H1 (cell line): ENCODE measurements at regions not wholly inside any gene's neighbourhood (a gene's known extent, or its start where the extent isn't known, plus 50 kb on each side); places are given as distances from the start of the nearest gene placed in this dataset.

ENCODE experiments used
- CTCF ChIA-PET: fragments of 300-600 bp; sonication (Branson Sonifier 250); formaldehyde crosslinking; loops from one replicate; lab custom pipeline; 2021; ENCODE audit not compliant: partially characterized antibody; lab: Charles Lee
- POLR2A ChIA-PET: fragments of 300-600 bp; sonication (Branson Sonifier 250); formaldehyde crosslinking; loops from one replicate; lab custom pipeline; 2021; ENCODE audit warnings: inconsistent platforms; ENCODE audit not compliant: partially characterized antibody; lab: Charles Lee
- DNase-seq, 2 experiments: peaks; one replicate each; pipeline versions ENCODE4 v3.0.0 to v3.0.0-alpha.2; 2010 to 2022; ENCODE audit warnings: low spot score in 2 of 2, low read depth in 1 of 2, mixed read lengths in 1 of 2
- FAIRE-seq: peaks from 2 replicates; lab custom pipeline; 2011; peaks lifted over from hg19 to GRCh38; lab: Jason Lieb, UNC
- H2AFZ ChIP-seq: 2 replicates; pipeline ENCODE4 v1.8.1; 2012; ENCODE audit warnings: low read length, inconsistent platforms
- H2AK5ac ChIP-seq: 2 replicates; pipeline ENCODE4 v1.6.1; 2013; ENCODE audit warnings: low read depth, low read length
- H2BK120ac ChIP-seq: replicated peaks from 2 replicates; pipeline ENCODE3; 2013; ENCODE audit warnings: low read depth, low read length, inconsistent platforms
- H2BK12ac ChIP-seq: 2 replicates; pipeline ENCODE4 v1.6.1; 2013; ENCODE audit warnings: low read depth, low read length
- H2BK15ac ChIP-seq: 2 replicates; pipeline ENCODE4 v1.6.1; 2013; ENCODE audit warnings: low read length
- H2BK20ac ChIP-seq: 2 replicates; pipeline ENCODE4 v1.6.1; 2013; ENCODE audit warnings: low read length
- H2BK5ac ChIP-seq: 2 replicates; pipeline ENCODE4 v1.6.1; 2013; ENCODE audit warnings: low read depth, low read length
- H3K14ac ChIP-seq: 2 replicates; pipeline ENCODE4 v1.6.1; 2013; ENCODE audit warnings: inconsistent platforms; ENCODE audit not compliant: insufficient read length
- H3K18ac ChIP-seq: 2 replicates; pipeline ENCODE4 v1.6.1; 2013; ENCODE audit warnings: low read length; ENCODE audit errors: extremely low read depth
- H3K23ac ChIP-seq: 2 replicates; pipeline ENCODE4 v1.6.1; 2013; ENCODE audit warnings: inconsistent platforms; ENCODE audit not compliant: insufficient read length
- H3K23me2 ChIP-seq: 2 replicates; pipeline ENCODE4 v1.6.1; 2013; ENCODE audit warnings: low read depth, low read length
- H3K27ac ChIP-seq: 2 replicates; pipeline ENCODE4 v1.6.1; 2011; ENCODE audit warnings: low read depth, low read length, inconsistent platforms
- H3K27me3 ChIP-seq, 4 experiments: replicated peaks in 1 of 4; 1 replicate in 1 of 4; 2 replicates in 3 of 4; pipeline versions ENCODE4 v1.6.1 to v1.8.1; 2011 to 2013; ENCODE audit warnings: low read length in 3 of 4, mild to moderate bottlenecking in 3 of 4, inconsistent platforms in 2 of 4, mixed read lengths in 2 of 4, moderate library complexity in 1 of 4; ENCODE audit not compliant: control insufficient read depth in 3 of 4, insufficient read depth in 3 of 4; ENCODE audit errors: extremely low read depth in 1 of 4
- H3K36me3 ChIP-seq, 4 experiments: 2 replicates each; pipeline versions ENCODE4 v1.6.1 to v1.8.1; 2011 to 2013; ENCODE audit warnings: mild to moderate bottlenecking in 4 of 4, low read length in 3 of 4, moderate library complexity in 2 of 4, control low read depth in 1 of 4, inconsistent platforms in 1 of 4; ENCODE audit not compliant: insufficient read depth in 4 of 4, control insufficient read depth in 2 of 4
- H3K4ac ChIP-seq: replicated peaks from 2 replicates; pipeline ENCODE3; 2013; ENCODE audit warnings: low read length, low read depth, mixed read lengths, inconsistent platforms; ENCODE audit not compliant: insufficient read length
- H3K4me1 ChIP-seq, 4 experiments: replicated peaks in 1 of 4; 1 replicate in 1 of 4; 2 replicates in 3 of 4; pipeline versions ENCODE4 v1.6.1 to v1.8.1; 2011 to 2013; ENCODE audit warnings: low read length in 3 of 4, inconsistent platforms in 2 of 4, mixed read lengths in 1 of 4; ENCODE audit not compliant: insufficient read depth in 4 of 4, control insufficient read depth in 3 of 4
- H3K4me2 ChIP-seq, 2 experiments: 2 replicates each; pipeline versions ENCODE4 v1.6.1 to v1.8.1; 2011 to 2013; ENCODE audit warnings: low read depth in 2 of 2, low read length in 2 of 2, control low read depth in 1 of 2, inconsistent platforms in 1 of 2, mild to moderate bottlenecking in 1 of 2; ENCODE audit not compliant: insufficient read depth in 1 of 2
- H3K4me3 ChIP-seq, 4 experiments: fragments of 200-600, 300-600 bp in 1 of 4; sonication (generic), shearing (Covaris generic), sonication (Bioruptor Twin) in 1 of 4; 2 replicates each; pipeline versions ENCODE4 v1.5.1 to v1.8.1; 2011 to 2016; ENCODE audit warnings: low read length in 4 of 4, low read depth in 3 of 4, control low read depth in 2 of 4, inconsistent platforms in 2 of 4, mild to moderate bottlenecking in 2 of 4, mixed read lengths in 1 of 4, moderate library complexity in 1 of 4; ENCODE audit not compliant: insufficient read depth in 2 of 4; ENCODE audit errors: extremely low read depth in 1 of 4
- H3K56ac ChIP-seq: replicated peaks from 2 replicates; pipeline ENCODE3; 2013; ENCODE audit warnings: low read depth, mild to moderate bottlenecking, mixed read lengths, low read length, inconsistent platforms; ENCODE audit not compliant: insufficient read length
- H3K79me1 ChIP-seq: 2 replicates; pipeline ENCODE4 v1.6.1; 2013; ENCODE audit warnings: low read depth, low read length, control low read depth
- H3K79me2 ChIP-seq, 2 experiments: 2 replicates each; pipeline versions ENCODE4 v1.6.1 to v1.8.1; 2012 to 2013; ENCODE audit warnings: low read length in 2 of 2, mild to moderate bottlenecking in 2 of 2, inconsistent platforms in 1 of 2; ENCODE audit not compliant: insufficient read depth in 2 of 2, control insufficient read depth in 1 of 2
- H3K9ac ChIP-seq, 4 experiments: replicated peaks in 1 of 4; 1 replicate in 1 of 4; 2 replicates in 3 of 4; pipeline versions ENCODE4 v1.6.1 to v1.8.1; 2011 to 2013; ENCODE audit warnings: low read depth in 3 of 4, low read length in 3 of 4, control low read depth in 2 of 4, mild to moderate bottlenecking in 2 of 4, moderate library complexity in 2 of 4, inconsistent platforms in 1 of 4; ENCODE audit errors: extremely low read depth in 1 of 4
- H3K9me3 ChIP-seq, 2 experiments: 2 replicates each; pipeline versions ENCODE4 v1.6.1 to v1.8.1; 2012 to 2013; ENCODE audit warnings: mild to moderate bottlenecking in 2 of 2, moderate library complexity in 2 of 2, control low read depth in 1 of 2, inconsistent platforms in 1 of 2, low read depth in 1 of 2, low read length in 1 of 2, mixed read lengths in 1 of 2; ENCODE audit not compliant: insufficient read depth in 2 of 2
- H4K20me1 ChIP-seq, 2 experiments: replicated peaks in 1 of 2; 2 replicates each; pipeline versions ENCODE3 to v1.8.1; 2011 to 2013; ENCODE audit warnings: inconsistent platforms in 2 of 2, low read length in 2 of 2, mild to moderate bottlenecking in 1 of 2; ENCODE audit not compliant: insufficient read depth in 2 of 2, control insufficient read depth in 1 of 2
- H4K5ac ChIP-seq: 2 replicates; pipeline ENCODE4 v1.6.1; 2013; ENCODE audit warnings: low read length, low read depth, mixed read lengths, inconsistent platforms; ENCODE audit not compliant: insufficient read length
- H4K8ac ChIP-seq: 2 replicates; pipeline ENCODE4 v1.8.0; 2013; ENCODE audit warnings: mild to moderate bottlenecking, moderate library complexity, low read length, inconsistent platforms; ENCODE audit not compliant: insufficient read depth; ENCODE audit errors: extremely low read depth
- H4K91ac ChIP-seq: replicated peaks from 2 replicates; pipeline ENCODE3; 2013; ENCODE audit warnings: low read length, mixed read lengths, inconsistent platforms; ENCODE audit not compliant: insufficient read length
- WGBS, 2 experiments: shearing (Covaris generic) in 1 of 2; methylation state at CpG; one replicate each; pipeline versions ENCODE4 v1.1.6 to v1.1.7; 2013 to 2015; ENCODE audit warnings: low lambda C conversion rate in 2 of 2, mixed read lengths in 2 of 2, inconsistent platforms in 1 of 2, low coverage in 1 of 2, missing lambda C conversion rate in 1 of 2; ENCODE audit not compliant: insufficient replicate concordance in 2 of 2, insufficient coverage in 1 of 2, insufficient read length in 1 of 2; ENCODE audit errors: extremely low coverage in 1 of 2, missing lambda C conversion rate in 1 of 2; 5-methylcytosine and 5-hydroxymethylcytosine counted together

- Histone ChIP-seq H2BK15ac (peak overlapping the region; percentile 61; the same call in 1 of the 2 replicates), H3K23me2 (no peaks in the 10 kb centered on the region), H3K4me2 (no peak overlapping the region), H4K8ac (no peak overlapping the region), H2AK5ac (0 out of 2 replicates have a peak overlapping the region, but pooled peaks have one; percentile 68), H3K27me3 (no peaks in the 10 kb centered on the region), H3K79me1 (no peaks in the 10 kb centered on the region), H3K56ac (no peak overlapping the region), H3K27ac (no peak overlapping the region), H3K4me1 (peaks cover 0 to 11% (median 6%) of the 10 kb centered on the region in 4 experiments; a peak in 5 of 7 replicates), H2AFZ (no peak overlapping the region), H3K18ac (no peak overlapping the region), H3K36me3 (no peaks in the 10 kb centered on the region), H3K4ac (no peak overlapping the region), H3K9ac (no peak overlapping the region), H3K23ac (no peak overlapping the region), H3K4me3 (no peak overlapping the region; a peak in 1 of 8 replicates), H4K5ac (no peak overlapping the region), H2BK5ac (no peak overlapping the region; the same call in 1 of the 2 replicates), H4K91ac (peak overlapping the region; percentile 5), H2BK120ac (no peak overlapping the region), H3K79me2 (no peaks in the 10 kb centered on the region), H2BK20ac (no peak overlapping the region), H2BK12ac (no peak overlapping the region), H3K9me3 (no peaks in the 10 kb centered on the region), H3K14ac (no peak overlapping the region), H4K20me1 (no peaks in the 10 kb centered on the region)
- ChIA-PET CTCF (interaction anchor here (1.0 to 5.7 kb wide), 3 partner anchors 10 to 25 kb away, joined by 4 to 29 read pairs (median 4); no protein-coding TSS in a partner anchor), POLR2A (no interaction called here)
- no peak for DNase-seq
- no peak for FAIRE-seq
- 79% methylated on average over 16 of the region's 16 CpGs; no CpG with 5 or more reads in 1 of the 2 experiments for WGBS, 2 experiments
Measured at GRCh38 chr2:128389388-128390086, 70.9 kb upstream of the HS6ST1 start.
